Stimulated activated CD8-positive, alpha-beta memory T cell treated with anti-CD3 and anti-CD28 coated beads, Interleukin-2, amount 100 ng/mL, for 48 hours (primary cell): ENCODE measurements at regions not wholly inside any gene's neighbourhood (a gene's known extent, or its start where the extent isn't known, plus 50 kb on each side); places are given as distances from the start of the nearest gene placed in this dataset.

Experiments used
- DNase-seq, 2 donors: peaks; one replicate each; pipeline ENCODE4 v3.0.0-alpha.2; 2020; ENCODE audit warnings: low read depth in 2 of 2

DNA sequence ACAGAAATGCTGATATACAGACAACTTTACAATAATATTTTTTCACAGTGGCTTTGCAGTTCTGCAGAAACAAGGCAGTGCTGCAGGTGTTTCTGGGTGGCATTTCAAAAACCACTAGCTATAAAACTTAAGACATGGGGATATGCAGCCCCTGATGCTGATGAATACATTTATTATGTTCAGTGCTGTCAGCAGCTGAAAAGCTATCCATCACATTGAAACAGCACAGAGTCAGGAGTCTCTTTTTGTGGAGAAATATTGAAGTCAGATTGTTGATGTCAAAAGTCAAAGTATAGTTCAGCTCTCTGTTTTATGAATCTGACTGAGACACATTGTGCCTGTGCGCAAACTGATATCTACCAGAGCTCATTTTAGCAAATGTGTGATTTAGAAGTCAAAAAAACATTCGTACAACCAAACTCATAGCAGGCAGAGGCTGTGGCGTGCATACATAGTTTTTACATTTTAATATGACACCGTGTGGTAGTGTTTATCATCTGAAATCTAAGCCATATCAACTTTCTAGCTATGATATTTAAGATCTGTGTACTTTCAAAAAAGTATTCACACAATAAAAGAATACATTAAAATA lies 467.6 kb downstream of the PRKD1 start:
- no peak for DNase-seq

DNA sequence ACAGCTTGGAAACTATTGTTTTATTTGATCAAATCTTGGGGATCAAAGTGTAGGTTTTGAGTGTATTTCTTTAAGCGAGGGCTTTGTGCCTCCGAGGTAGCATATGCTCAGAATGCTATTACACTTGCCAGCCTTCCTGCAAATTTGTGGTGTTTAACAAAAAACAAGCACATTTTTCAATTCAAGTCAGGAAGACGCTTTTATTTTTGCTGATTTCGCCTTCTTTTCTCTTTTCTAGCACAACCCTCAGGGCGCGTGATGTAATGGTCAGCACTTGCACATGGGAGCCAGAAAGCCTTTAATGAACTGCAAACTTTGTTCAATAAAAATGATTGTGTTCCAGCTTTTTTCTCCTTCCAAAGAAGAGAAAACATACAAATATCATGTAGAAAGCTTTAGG lies 466.5 kb downstream of the PRKD1 start:
- no peak for DNase-seq

DNA sequence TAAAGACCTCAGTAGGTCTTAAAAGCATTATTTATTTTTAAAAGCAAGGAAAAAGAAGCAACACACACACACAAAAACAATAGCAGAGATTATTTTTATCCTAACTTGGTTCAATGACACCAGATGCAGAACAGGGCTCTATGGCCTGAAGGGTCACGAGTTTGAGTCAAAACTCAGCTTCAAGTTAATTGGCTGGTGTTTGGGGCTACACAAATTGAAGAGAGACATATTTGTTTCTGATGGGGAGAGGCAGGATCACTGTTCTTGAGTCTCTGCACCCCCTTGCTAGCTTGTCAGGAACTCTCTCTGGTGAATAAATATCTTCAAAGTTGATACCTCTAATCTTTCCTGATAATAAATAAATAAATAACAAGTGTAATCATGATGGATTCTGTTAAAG lies 466.1 kb downstream of the PRKD1 start:
- no peak for DNase-seq

GRCh38 chr14:29462321-29462720 lies 465.3 kb downstream of the PRKD1 start:
- DNase-seq: no peak

- no peak for DNase-seq
Measured at GRCh38 chr14:29462772-29463171, 464.9 kb downstream of the PRKD1 start.

GRCh38 chr14:29463727-29464395 lies 463.8 kb downstream of the PRKD1 start:
- no peak for DNase-seq

- no peak for DNase-seq
Measured at GRCh38 chr14:29465095-29465494, 462.6 kb downstream of the PRKD1 start.

DNA sequence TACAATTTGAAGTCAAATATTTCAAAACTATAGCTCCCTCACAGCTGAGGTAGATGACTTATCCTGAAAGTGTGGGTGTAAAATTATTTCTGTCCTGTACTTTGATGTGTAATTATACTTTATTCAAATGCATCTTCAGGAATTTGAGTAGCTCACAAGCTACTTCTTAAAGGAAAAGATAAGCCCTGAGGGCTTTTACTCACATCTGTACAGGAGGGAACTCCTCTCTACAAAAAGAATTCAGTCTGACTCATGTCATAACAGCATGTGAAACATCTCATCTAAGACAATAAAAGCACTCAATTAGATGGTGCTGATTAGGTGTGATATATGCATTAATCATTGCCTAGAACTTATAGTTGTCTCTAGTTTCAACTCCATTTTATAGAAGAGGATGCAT lies 452.0 kb downstream of the PRKD1 start:
- no peak for DNase-seq

DNA sequence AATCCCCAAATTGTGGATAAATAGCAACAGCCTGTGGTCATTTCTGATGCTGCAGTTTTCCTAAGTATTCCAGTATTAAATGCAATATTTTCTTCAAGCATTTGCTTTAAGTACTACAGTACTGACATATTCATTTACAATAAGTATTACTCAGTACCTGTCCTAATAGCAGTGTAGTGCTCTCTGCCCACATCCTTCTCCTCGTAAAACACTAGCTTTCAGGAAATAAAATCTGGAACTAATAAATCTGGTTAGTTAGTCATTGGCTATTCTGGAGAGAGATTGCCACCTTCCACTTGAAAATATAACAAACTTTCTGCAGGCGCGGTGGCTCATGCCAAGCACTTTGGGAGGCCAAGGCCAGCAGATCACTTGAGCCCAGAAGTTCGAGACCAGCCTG lies 441.5 kb downstream of the PRKD1 start:
- DNase-seq: no peak

GRCh38 chr14:29489911-29490425 lies 437.7 kb downstream of the PRKD1 start:
- no peak for DNase-seq

GRCh38 chr14:29493849-29494248 lies 433.8 kb downstream of the PRKD1 start:
- DNase-seq: no peak

- DNase-seq: no peak
Measured at GRCh38 chr14:29494312-29494711, 433.3 kb downstream of the PRKD1 start.

- DNase-seq: no peak
Measured at GRCh38 chr14:29503903-29504302, 423.7 kb downstream of the PRKD1 start.

DNA sequence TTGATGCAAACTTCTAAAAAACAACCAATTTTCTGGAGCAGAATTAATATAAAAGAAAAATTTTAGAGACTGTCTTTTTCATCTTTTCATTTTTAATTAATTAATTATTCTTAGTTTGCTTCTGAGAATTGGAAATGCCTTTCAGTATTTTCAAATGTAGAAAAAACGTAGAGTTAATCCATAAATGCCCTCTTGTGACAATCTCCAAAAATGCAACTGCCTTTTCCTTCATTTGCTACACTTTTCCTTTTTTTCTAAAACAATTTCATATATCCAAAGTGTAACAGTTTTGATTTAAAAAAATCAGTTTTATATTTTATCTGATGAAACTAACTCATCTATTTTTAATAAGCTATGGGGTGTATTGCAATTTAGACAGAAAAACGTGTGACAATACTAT lies 409.3 kb downstream of the PRKD1 start:
- no peak for DNase-seq

DNA sequence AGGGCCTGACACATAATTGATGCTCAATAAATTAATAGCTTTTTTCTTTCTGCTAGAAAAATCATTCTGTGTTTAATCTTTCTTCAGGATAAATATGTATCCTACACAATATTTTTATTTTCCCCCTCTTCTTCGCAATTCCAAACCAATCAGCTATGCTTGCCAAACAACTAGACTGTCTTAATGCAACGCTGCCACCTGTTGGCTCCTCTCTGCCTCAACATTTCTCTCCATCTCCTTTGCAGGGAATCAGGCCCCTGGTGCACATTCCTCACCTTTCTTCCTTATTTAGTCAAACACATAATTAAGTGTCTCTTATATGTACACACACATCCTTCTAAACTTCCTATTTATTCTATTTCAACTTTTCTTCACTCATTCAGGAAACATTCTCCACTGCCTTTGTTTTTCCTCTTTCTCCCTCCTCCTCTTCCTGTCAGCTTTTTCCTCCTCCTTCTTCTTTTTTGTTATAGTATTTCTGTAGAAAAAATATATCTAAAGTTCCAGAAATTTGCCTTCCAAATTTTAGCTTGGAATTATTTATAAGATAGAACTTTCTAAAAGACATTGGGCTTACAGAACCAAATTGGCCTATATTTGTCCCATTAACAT lies 406.0 kb downstream of the PRKD1 start:
- no peak for DNase-seq
